H9 (cell line): ENCODE measurements at regions not wholly inside any gene's neighbourhood (a gene's known extent, or its start where the extent isn't known, plus 50 kb on each side); places are given as distances from the start of the nearest gene placed in this dataset.

Experiments
- DNase-seq: peaks from one replicate; pipeline ENCODE4 v3.0.0-alpha.2; 2017
- H2AFZ ChIP-seq: one replicate; pipeline ENCODE4 v1.6.1; 2013; ENCODE audit warnings: mild to moderate bottlenecking, low read length, control low read depth, moderate library complexity
- H2AK5ac ChIP-seq: 2 replicates; pipeline ENCODE4 v1.6.1; 2013; ENCODE audit warnings: low read length, control low read depth, mixed read lengths; ENCODE audit not compliant: insufficient read length
- H2BK120ac ChIP-seq: one replicate; pipeline ENCODE4 v1.6.1; 2013; ENCODE audit warnings: low read depth, mild to moderate bottlenecking, low read length, control low read depth, inconsistent platforms; ENCODE audit not compliant: poor library complexity, severe bottlenecking
- H2BK12ac ChIP-seq: 2 replicates; pipeline ENCODE4 v1.6.1; 2013; ENCODE audit warnings: low read length, control low read depth, mixed read lengths, low read depth; ENCODE audit not compliant: insufficient read length
- H2BK15ac ChIP-seq: 2 replicates; pipeline ENCODE4 v1.6.1; 2013; ENCODE audit warnings: low read depth, low read length, control low read depth
- H2BK20ac ChIP-seq: one replicate; pipeline ENCODE4 v1.6.1; 2013; ENCODE audit warnings: low read depth, mild to moderate bottlenecking, low read length, control low read depth, inconsistent platforms; ENCODE audit not compliant: poor library complexity, severe bottlenecking
- H2BK5ac ChIP-seq: 2 replicates; pipeline ENCODE4 v1.6.1; 2013; ENCODE audit warnings: low read length, control low read depth, mixed read lengths; ENCODE audit not compliant: insufficient read length
- H3K14ac ChIP-seq: 2 replicates; pipeline ENCODE4 v1.6.1; 2013; ENCODE audit warnings: low read length, control low read depth; ENCODE audit not compliant: insufficient read depth
- H3K18ac ChIP-seq: 2 replicates; pipeline ENCODE4 v1.6.1; 2013; ENCODE audit warnings: low read depth, mild to moderate bottlenecking, mixed read lengths, low read length, control low read depth; ENCODE audit not compliant: insufficient read length
- H3K23ac ChIP-seq: 2 replicates; pipeline ENCODE4 v1.6.1; 2013; ENCODE audit warnings: low read length, control low read depth, mixed read lengths, low read depth; ENCODE audit not compliant: insufficient read length
- H3K23me2 ChIP-seq: 2 replicates; pipeline ENCODE4 v1.6.1; 2013; ENCODE audit warnings: low read depth, mild to moderate bottlenecking, mixed read lengths, low read length, control low read depth; ENCODE audit not compliant: insufficient read length, poor library complexity, severe bottlenecking
- H3K27ac ChIP-seq: 2 replicates; pipeline ENCODE4 v1.5.1; 2013; ENCODE audit warnings: low read length, control low read depth, mixed read lengths, low read depth; ENCODE audit not compliant: insufficient read length
- H3K27me3 ChIP-seq: 2 replicates; pipeline ENCODE4 v1.6.1; 2013; ENCODE audit warnings: low read length, control low read depth, inconsistent platforms; ENCODE audit not compliant: insufficient read depth
- H3K4ac ChIP-seq: 2 replicates; pipeline ENCODE4 v1.6.1; 2013; ENCODE audit warnings: low read depth, mild to moderate bottlenecking, control low read depth, inconsistent platforms, low read length, moderate library complexity
- H3K4me1 ChIP-seq: 2 replicates; pipeline ENCODE4 v1.6.1; 2013; ENCODE audit warnings: low read length, control low read depth, inconsistent platforms; ENCODE audit not compliant: insufficient read depth
- H3K4me2 ChIP-seq: 2 replicates; pipeline ENCODE4 v1.6.1; 2013; ENCODE audit warnings: low read length, control low read depth, mixed read lengths; ENCODE audit not compliant: insufficient read length, insufficient read depth
- H3K56ac ChIP-seq: 2 replicates; pipeline ENCODE4 v1.6.1; 2013; ENCODE audit warnings: low read depth, mild to moderate bottlenecking, mixed read lengths, low read length, control low read depth; ENCODE audit not compliant: insufficient read length
- H3K79me1 ChIP-seq: 2 replicates; pipeline ENCODE4 v1.6.1; 2013; ENCODE audit warnings: low read depth, mild to moderate bottlenecking, moderate library complexity, low read length, control low read depth, inconsistent platforms; ENCODE audit not compliant: insufficient read depth, poor library complexity, severe bottlenecking
- H3K79me2 ChIP-seq: 2 replicates; pipeline ENCODE4 v1.6.1; 2013; ENCODE audit warnings: low read length, control low read depth, inconsistent platforms; ENCODE audit not compliant: insufficient read depth
- H3K9ac ChIP-seq: 2 replicates; pipeline ENCODE4 v1.6.1; 2013; ENCODE audit warnings: low read length, control low read depth, mixed read lengths; ENCODE audit not compliant: insufficient read length; ENCODE audit errors: extremely low read depth
- H3K9me3 ChIP-seq: one replicate; pipeline ENCODE4 v1.6.1; 2013; ENCODE audit warnings: low read depth, low read length, inconsistent platforms; ENCODE audit not compliant: control insufficient read depth
- H3T11ph ChIP-seq: one replicate; pipeline ENCODE4 v1.6.1; 2013; ENCODE audit warnings: mild to moderate bottlenecking, low read length, control low read depth, inconsistent platforms
- H4K20me1 ChIP-seq: one replicate; pipeline ENCODE4 v1.6.1; 2013; ENCODE audit not compliant: control insufficient read depth, insufficient read length, insufficient read depth
- H4K5ac ChIP-seq: 2 replicates; pipeline ENCODE4 v1.6.1; 2013; ENCODE audit warnings: low read depth, mild to moderate bottlenecking, mixed read lengths, low read length, control low read depth; ENCODE audit not compliant: insufficient read length
- H4K8ac ChIP-seq: replicated peaks from 2 replicates; pipeline ENCODE4 v1.6.1; 2013; ENCODE audit warnings: low read length, control low read depth, mixed read lengths, low read depth; ENCODE audit not compliant: insufficient read length
- H4K91ac ChIP-seq: 2 replicates; pipeline ENCODE4 v1.6.1; 2013; ENCODE audit warnings: low read depth, mild to moderate bottlenecking, moderate library complexity, mixed read lengths, low read length, control low read depth; ENCODE audit not compliant: insufficient read length
- H3K27ac Mint-ChIP-seq, 3 experiments: 2 replicates in 2 of 3; 3 replicates in 1 of 3; pipeline ENCODE4 v1.8.0; 2020 to 2021; ENCODE audit warnings: mixed read lengths in 3 of 3, mild to moderate bottlenecking in 1 of 3, moderate library complexity in 1 of 3
- H3K27me3 Mint-ChIP-seq: 2 replicates; pipeline ENCODE4 v1.8.0; 2021; ENCODE audit warnings: low read depth, mild to moderate bottlenecking, moderate library complexity, mixed read lengths
- H3K36me3 Mint-ChIP-seq, 3 experiments: 2 replicates in 2 of 3; 3 replicates in 1 of 3; pipeline ENCODE4 v1.8.0; 2020 to 2021; ENCODE audit warnings: low read depth in 3 of 3, mixed read lengths in 3 of 3; ENCODE audit not compliant: insufficient read depth in 1 of 3
- H3K4me1 Mint-ChIP-seq, 2 experiments: 2 replicates each; pipeline ENCODE4 v1.8.0; 2020; ENCODE audit warnings: mixed read lengths in 2 of 2
- H3K4me3 Mint-ChIP-seq, 2 experiments: 2 replicates in 1 of 2; 3 replicates in 1 of 2; pipeline ENCODE4 v1.8.0; 2020 to 2021; ENCODE audit warnings: mild to moderate bottlenecking in 2 of 2, mixed read lengths in 2 of 2, moderate library complexity in 1 of 2
- H3K9me3 Mint-ChIP-seq, 2 experiments: 2 replicates in 1 of 2; 3 replicates in 1 of 2; pipeline ENCODE4 v1.8.0; 2020; ENCODE audit warnings: mild to moderate bottlenecking in 2 of 2, mixed read lengths in 2 of 2, moderate library complexity in 1 of 2
- WGBS: extraction: QIAGEN DNeasy Blood & Tissue Kit; methylation state at CpG from one replicate; pipeline ENCODE4 v1.1.7; 2013; ENCODE audit warnings: missing lambda C conversion rate, low lambda C conversion rate, mixed read lengths; ENCODE audit not compliant: insufficient read length; ENCODE audit errors: extremely low coverage; 5-methylcytosine and 5-hydroxymethylcytosine counted together
- TF ChIP-seq, protein P1 (sequence below): fragments of 200-600 bp; sonication (generic); conservative IDR thresholded peaks from 3 replicates; pipeline ENCODE4 v1.8.0; 2021; ENCODE audit warnings: antibody characterized with exemption, mild to moderate bottlenecking

DNA sequence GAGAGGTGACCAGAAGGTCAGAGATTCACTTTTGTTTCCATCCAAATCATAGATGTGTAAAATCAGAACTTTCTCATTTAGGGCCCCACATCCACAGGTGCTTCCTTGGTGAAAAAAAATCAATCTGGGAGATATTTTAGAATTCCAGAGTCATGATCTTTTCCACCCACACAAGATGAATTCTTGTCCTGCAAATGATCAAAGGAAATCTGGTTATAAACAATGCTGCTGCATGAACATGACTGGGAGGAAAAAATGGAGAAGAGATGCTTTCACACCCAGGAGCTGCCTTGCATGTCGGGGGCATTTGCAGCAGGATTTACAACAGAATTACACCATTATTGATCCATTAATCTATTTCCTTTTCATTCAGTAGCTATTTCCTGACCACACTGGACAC is 106.5 kb upstream of the TMEM72 start:
- H3K4me3 Mint-ChIP-seq, result no peak overlapping the region
- H3K27ac Mint-ChIP-seq, result peak overlapping the region in 1 of 3 experiments; percentile 42; a peak in 1 of 7 replicates

More for the DNA sequence above, 106.5 kb upstream of the TMEM72 start:
- no peak overlapping the region for H4K91ac ChIP-seq
- H3K27me3 Mint-ChIP-seq, result peaks cover 2% of the 10 kb centered on the region
- H3K9ac ChIP-seq, result no peak overlapping the region
- H3K4me1 Mint-ChIP-seq, result peaks cover 17 to 24% of the 10 kb centered on the region in 2 experiments
- H4K8ac ChIP-seq, result no peak overlapping the region
- H3K23me2 ChIP-seq, result no peaks in the 10 kb centered on the region
- no peak overlapping the region for H3K23ac ChIP-seq
- H3K36me3 Mint-ChIP-seq, result peaks cover 0 to 9% (median 6%) of the 10 kb centered on the region in 3 experiments; a peak in 4 of 7 replicates
- H3T11ph ChIP-seq, result no peak overlapping the region
- no peak overlapping the region for H3K4ac ChIP-seq
- WGBS, result no CpG with 5 or more reads among the region's 1 CpG
- H3K9me3 ChIP-seq, result no peaks in the 10 kb centered on the region
- H3K4me1 ChIP-seq, result no peaks in the 10 kb centered on the region
- no peak overlapping the region for H2BK12ac ChIP-seq
- no peaks in the 10 kb centered on the region for H4K20me1 ChIP-seq
- H3K79me2 ChIP-seq, result no peaks in the 10 kb centered on the region
- H3K27ac ChIP-seq, result no peak overlapping the region
- no peaks in the 10 kb centered on the region for H3K79me1 ChIP-seq
- TF ChIP-seq, protein P1, sequence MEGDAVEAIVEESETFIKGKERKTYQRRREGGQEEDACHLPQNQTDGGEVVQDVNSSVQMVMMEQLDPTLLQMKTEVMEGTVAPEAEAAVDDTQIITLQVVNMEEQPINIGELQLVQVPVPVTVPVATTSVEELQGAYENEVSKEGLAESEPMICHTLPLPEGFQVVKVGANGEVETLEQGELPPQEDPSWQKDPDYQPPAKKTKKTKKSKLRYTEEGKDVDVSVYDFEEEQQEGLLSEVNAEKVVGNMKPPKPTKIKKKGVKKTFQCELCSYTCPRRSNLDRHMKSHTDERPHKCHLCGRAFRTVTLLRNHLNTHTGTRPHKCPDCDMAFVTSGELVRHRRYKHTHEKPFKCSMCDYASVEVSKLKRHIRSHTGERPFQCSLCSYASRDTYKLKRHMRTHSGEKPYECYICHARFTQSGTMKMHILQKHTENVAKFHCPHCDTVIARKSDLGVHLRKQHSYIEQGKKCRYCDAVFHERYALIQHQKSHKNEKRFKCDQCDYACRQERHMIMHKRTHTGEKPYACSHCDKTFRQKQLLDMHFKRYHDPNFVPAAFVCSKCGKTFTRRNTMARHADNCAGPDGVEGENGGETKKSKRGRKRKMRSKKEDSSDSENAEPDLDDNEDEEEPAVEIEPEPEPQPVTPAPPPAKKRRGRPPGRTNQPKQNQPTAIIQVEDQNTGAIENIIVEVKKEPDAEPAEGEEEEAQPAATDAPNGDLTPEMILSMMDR, result no peak
- no peak overlapping the region for H3K14ac ChIP-seq
- no peak overlapping the region for H3K4me2 ChIP-seq
- no peak overlapping the region for H3K18ac ChIP-seq
- no peak overlapping the region for H4K5ac ChIP-seq
- H2BK120ac ChIP-seq, result no peak overlapping the region
- H3K27me3 ChIP-seq, result no peaks in the 10 kb centered on the region
- H2BK20ac ChIP-seq, result no peak overlapping the region
- DNase-seq, result no peak
- H3K9me3 Mint-ChIP-seq, result peaks cover 3 to 10% of the 10 kb centered on the region in 2 experiments; a peak in 4 of 5 replicates
- H3K56ac ChIP-seq, result no peak overlapping the region
- H2AFZ ChIP-seq, result no peak overlapping the region
- H2BK5ac ChIP-seq, result no peak overlapping the region
- no peak overlapping the region for H2AK5ac ChIP-seq
- H2BK15ac ChIP-seq, result no peak overlapping the region
